ENCODE measurements at regions not wholly inside any gene's neighbourhood (a gene's known extent, or its start where the extent isn't known, plus 50 kb on each side); places are given as distances from the start of the nearest gene placed in this dataset.
"Not testable (repeated sequence)": the region's sequence is repeated elsewhere in the genome, so short reads cannot be mapped to it uniquely, and the experiment has no call there.

DNA sequence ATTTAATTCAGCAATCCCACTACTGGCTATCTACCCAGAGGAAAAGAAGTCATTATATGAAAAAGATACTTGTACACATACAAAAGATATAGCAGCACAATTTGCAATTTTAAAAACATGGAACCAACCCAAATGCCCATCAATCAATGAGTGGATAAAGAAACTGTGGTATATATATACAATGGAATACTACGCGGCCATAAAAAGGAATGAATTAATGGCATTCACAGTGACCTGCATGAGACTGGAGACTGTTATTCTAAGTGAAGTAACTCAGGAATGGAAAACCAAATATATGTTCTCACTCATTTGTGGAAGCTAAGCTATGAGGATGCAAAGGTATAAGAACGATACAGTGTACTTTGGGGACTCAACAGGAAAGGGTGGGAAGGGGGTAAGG lies 102.8 kb upstream of the KCNMA1 start:
- DNase-seq (ENCODE audit: insufficient read length, low spot score); FAIRE-seq: not testable (repeated sequence)

DNA sequence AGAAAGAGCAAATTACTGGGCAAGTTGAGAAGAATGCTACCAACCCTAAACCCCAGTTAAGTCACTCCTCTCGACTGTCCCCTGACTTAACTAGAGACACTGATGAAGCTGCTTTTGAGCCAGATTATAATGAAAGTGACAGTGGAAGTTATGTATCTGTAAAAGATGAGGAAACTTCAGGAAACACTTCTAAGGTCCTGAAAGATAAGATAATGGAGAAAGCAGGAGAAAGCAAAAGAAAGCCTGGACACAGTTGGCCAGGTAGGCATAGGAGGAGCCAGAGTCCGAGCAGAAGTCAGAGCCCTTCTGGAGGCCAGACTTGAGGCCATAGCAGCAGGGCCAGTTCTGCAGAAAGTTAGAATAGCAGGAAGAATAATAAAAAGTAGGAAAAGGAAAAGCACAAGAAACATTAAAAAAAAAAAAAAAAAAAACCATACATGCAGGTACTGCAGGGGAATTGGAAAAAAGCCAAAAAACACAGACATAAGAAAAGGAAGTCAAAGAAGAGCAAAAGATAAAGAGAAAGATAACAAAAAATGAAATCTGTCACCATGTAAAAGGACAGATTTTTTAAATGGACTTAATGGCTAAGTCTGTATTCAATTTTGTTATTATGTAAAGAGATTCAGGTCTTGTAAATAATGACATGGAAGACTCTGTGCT lies 101.0 kb upstream of the KCNMA1 start:
- FAIRE-seq (no peak), DNase-seq (ENCODE audit: insufficient read length, low spot score) (no peak)

DNA sequence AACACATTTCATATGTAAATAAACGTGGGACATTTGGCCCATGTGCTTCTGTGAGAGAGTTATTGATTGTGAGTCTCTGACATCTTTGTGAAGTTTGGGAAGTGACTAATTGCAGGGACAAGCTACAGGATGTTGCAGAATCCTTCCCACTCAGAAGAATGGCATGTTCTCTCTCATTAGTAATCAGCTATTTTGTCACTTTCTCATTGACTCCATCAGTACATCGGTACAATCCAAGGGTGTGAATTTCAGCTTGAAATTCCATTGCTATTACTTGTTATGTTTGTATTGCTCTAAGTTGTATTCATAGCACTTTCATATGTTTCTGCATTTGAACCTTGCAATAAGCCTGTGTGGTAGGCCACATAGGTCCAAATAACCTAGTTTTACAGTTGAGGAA lies 100.0 kb upstream of the KCNMA1 start:
- peak; percentile 14 for DNase-seq (ENCODE audit: insufficient read length, low spot score)
- no peak for FAIRE-seq

DNA sequence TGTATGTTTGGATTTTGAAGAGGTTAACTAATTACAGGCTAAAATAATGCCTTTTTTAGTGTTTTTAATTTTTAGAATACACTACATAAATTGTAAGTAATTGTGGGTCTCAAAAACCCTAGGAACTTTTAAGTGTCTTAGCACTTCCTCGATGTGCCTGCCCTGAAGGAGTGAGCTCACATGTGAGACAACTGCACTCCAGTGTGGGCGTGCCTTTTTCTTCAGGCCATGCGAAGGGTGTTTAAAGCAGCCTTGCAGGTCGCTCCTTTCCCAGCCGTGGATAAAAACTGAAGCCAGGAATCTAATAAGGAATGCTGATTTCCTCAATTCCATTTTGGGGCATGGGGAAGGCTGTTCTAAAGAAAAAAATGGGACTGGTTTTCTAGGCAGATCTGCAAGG lies 97.5 kb upstream of the KCNMA1 start:
- not testable (repeated sequence) for DNase-seq (ENCODE audit: insufficient read length, low spot score); FAIRE-seq

DNA sequence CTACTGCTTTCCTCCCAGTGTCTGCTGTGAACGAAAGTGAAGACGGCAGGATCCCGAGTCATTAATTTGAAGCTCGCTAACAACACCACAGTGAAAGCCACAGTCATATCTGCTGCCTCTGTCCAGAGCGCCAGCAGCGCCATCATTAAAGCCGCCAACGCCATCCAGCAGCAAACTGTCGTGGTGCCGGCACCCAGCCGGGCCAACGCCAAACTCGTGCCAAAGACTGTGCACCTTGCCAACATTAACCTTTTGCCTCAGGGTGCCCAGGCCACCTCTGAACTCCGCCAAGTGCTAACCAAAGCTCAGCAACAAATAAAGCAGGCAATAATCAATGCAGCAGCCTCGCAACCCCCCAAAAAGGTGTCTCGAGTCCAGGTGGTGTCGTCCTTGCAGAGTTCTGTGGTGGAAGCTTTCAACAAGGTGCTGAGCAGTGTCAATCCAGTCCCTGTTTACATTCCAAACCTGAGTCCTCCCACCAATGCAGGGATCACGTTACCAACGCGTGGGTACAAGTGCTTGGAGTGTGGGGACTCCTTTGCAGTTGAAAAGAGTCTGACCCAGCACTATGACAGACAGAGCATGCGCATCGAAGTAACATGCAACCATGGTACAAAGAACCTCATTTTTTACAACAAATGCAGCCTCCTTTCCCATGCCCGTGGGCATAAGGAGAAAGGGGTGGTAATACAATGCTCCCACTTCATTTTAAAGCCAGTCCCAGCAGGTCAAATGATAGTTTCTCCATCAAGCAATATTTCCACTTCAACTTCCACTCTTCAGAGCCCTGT lies 94.8 kb upstream of the KCNMA1 start:
- no peak for DNase-seq (ENCODE audit: insufficient read length, low spot score)
- FAIRE-seq, result no peak

- DNase-seq (ENCODE audit: insufficient read length, low spot score) (no peak), FAIRE-seq (no peak)
Measured at GRCh38 chr10:77727481-77727880, 89.9 kb upstream of the KCNMA1 start.

GRCh38 chr10:77726732-77727131 lies 89.1 kb upstream of the KCNMA1 start:
- no peak for FAIRE-seq
- no peak for DNase-seq (ENCODE audit: insufficient read length, low spot score)

- no peak for FAIRE-seq
Measured at GRCh38 chr10:77726301-77726700, 88.7 kb upstream of the KCNMA1 start.

GRCh38 chr10:77724820-77725219 lies 87.2 kb upstream of the KCNMA1 start:
- no peak for DNase-seq (ENCODE audit: insufficient read length, low spot score)
- FAIRE-seq, result no peak

More at GRCh38 chr10:77726301-77726700, 88.7 kb upstream of the KCNMA1 start:
- no peak for DNase-seq (ENCODE audit: insufficient read length, low spot score)

DNA sequence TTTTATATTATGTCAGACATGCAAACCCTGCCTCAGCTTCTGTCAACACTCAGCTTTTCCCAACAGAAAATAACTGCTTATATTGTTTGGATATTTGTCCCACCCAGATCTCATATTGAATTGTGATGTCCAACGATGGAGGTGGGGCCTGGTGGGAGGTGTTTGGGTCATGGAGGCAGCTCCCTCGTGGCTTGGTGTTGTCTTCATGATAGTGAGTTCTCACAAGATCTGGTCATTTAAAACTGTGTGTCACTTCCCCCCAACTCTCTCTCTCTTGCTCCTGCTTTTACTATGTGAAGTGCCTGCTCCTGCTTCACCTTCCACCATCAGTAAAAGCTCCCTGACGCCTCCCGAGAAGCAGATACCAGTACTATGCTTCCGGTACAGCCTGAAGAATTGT lies 85.8 kb upstream of the KCNMA1 start:
- FAIRE-seq, result no peak
- no peak for DNase-seq (ENCODE audit: insufficient read length, low spot score)

DNA sequence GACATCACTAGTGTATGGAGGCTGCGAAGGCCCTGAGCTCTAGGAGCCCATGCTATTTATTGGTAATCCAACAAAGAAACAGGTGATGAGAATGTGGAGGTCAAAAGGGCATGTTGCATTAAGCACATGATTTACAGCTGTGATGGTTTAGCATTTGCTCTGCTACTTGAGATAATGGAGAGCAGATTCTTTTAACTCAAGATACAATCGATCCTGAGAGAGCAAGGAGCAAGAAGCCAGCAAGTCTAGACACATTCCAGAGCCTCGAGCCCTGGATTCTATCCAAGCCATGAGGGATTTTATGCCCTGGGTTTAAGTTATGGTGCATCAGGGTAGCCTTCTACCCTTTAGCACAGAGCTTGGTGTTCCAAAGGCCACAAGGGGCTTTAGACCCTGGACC lies 85.3 kb upstream of the KCNMA1 start:
- not testable (repeated sequence) for DNase-seq (ENCODE audit: insufficient read length, low spot score); FAIRE-seq

DNA sequence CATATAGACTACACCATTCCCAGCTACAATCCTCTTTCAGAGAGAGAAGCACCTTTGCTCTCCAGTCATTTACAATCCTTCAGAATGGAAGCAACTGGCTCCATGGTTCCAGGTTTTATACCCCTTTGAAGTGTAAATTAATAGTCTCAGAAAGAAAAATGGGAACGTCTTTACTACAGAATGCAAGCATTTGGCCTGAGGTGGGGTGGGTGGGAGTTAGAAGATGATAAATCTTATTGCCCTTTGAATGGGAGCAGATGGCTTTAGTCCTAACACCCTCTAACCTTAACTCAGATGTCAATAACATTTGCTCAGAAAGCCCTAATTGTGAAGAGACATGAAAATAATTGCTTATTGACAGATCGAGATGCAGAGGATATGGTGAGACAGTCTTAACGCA lies 84.2 kb upstream of the KCNMA1 start:
- FAIRE-seq (no peak), DNase-seq (ENCODE audit: insufficient read length, low spot score) (no peak)

- DNase-seq (ENCODE audit: insufficient read length, low spot score) (no peak), FAIRE-seq (no peak)
Measured at GRCh38 chr10:77718957-77719356, 81.3 kb upstream of the KCNMA1 start.

- not testable (repeated sequence) for FAIRE-seq; DNase-seq (ENCODE audit: insufficient read length, low spot score)
Measured at GRCh38 chr10:77718312-77718711, 80.7 kb upstream of the KCNMA1 start.

DNA sequence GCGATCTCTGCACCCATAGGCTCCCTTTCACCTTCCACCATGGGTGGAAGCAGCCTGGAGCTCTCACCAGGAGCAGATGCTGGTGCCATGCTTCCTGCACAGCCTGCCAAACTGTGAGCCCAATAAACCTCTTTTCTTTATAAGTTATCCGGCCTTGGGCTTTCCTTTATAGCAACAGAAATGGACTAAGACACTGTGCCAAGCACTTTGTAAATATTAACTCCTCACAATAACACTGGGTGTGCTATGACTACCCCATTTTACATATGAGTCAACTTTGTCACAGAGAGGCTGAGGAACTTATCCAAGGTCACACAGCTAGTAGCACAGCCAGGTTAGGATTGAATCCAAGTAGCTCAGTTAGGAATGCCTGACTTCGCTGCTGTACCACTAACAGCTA lies 79.7 kb upstream of the KCNMA1 start:
- FAIRE-seq (no peak), DNase-seq (ENCODE audit: insufficient read length, low spot score) (no peak)

GRCh38 chr10:77716458-77717317 lies 79.1 kb upstream of the KCNMA1 start:
- peak; percentile 46 for FAIRE-seq

GRCh38 chr10:77715536-77715935 lies 77.9 kb upstream of the KCNMA1 start:
- no peak for DNase-seq (ENCODE audit: insufficient read length, low spot score)
- FAIRE-seq, result no peak

More at GRCh38 chr10:77716458-77717317, 79.1 kb upstream of the KCNMA1 start:
- DNase-seq (ENCODE audit: insufficient read length, low spot score), result no peak

DNA sequence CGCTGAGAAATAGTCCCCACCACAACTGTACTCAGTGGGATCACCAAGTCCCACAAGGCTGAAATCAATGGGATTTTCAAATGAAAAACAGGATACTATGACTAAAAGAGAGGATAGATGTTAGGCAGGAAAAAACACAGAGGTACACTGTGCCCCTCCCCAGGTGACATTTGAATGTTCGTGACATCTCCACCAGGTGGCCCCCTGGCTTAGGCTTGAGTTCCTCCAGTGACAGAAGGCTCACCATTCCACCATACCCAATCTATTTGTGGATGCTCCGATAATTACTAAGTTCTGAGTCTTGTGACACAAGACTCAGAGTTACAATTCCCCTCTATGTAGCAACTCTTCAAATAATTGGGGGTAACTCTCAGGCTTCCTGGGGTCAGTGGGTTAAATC lies 77.5 kb upstream of the KCNMA1 start:
- DNase-seq (ENCODE audit: insufficient read length, low spot score) (no peak), FAIRE-seq (no peak)

DNA sequence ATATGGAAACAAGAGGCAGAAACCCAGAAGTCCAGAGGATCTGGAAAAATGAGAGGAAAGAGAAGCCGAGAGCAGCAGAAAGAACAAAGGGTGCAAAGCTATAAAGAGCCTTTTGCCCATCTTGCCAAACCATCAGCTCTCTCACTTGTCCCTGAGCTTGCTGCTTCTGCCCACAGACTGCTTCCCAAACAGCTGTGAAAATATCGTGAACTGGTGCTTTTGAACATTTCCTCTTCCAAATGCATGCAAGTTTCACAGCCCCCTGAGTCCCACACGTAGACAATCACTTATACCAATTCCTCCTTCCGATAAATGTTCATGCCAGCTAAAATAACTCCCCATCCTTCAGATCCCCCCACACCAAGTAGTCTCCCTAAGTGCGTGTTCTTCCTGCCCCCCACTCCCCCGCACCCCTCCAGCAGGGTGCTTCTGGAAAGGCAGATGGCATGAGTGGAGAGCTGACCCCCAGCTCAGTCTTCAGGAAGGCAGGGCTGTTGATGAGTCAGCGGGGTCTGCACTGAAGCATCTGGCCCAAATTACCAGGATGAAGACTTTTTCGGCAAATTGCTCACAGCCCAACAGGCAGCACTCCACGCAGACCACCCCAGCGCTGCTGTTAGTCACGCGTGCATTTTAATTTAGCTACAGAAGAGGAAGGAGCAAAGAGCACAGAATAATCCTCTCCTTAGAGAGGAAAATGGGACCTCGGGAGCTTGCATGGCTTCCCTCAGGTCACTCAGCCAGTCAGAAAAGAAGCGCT lies 76.1 kb upstream of the KCNMA1 start:
- FAIRE-seq (no peak), DNase-seq (ENCODE audit: insufficient read length, low spot score) (no peak)

GRCh38 chr10:77712207-77712606 lies 74.6 kb upstream of the KCNMA1 start:
- DNase-seq (ENCODE audit: insufficient read length, low spot score) (no peak), FAIRE-seq (no peak)

DNA sequence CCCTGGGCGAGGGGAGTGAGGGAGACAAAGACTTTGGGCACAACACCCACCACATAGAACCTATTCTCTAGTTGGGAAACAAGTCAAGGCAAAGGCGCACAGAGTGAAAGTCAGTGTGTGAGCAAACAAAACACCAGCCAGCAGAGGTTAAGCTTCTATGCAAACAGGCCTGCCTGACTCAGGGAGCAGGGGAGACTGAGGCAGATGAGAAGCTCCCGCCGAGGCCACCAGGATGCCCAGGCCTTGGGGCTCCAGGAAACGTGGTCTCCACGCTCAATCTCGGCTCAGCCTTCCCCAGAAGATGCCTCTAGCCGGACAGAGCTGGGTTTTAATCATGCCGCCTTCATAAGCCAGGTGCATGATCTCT lies 74.1 kb upstream of the KCNMA1 start:
- no peak for DNase-seq (ENCODE audit: insufficient read length, low spot score)
- no peak for FAIRE-seq

Data from HTR-8/SVneo (cell line).